ENCODE measurements at regions not wholly inside any gene's neighbourhood (a gene's known extent, or its start where the extent isn't known, plus 50 kb on each side); places are given as distances from the start of the nearest gene placed in this dataset.

GRCh38 chr1:14189381-14189780 lies 409.1 kb upstream of the KAZN start:
- Histone ChIP-seq H3K4me1 (ENCODE audit: insufficient read depth, low read length, poor library complexity, severe bottlenecking) (peaks cover 2% of the 10 kb centered on the region), H3K27ac (ENCODE audit: low read depth, low read length, poor library complexity, severe bottlenecking) (no peak overlapping the region), H3K27me3 (replicated peaks; ENCODE audit: insufficient read depth, low read depth, low read length, poor library complexity) (no peaks in the 10 kb centered on the region), H3K9me3 (ENCODE audit: low read depth, low read length, poor library complexity, severe bottlenecking) (no peaks in the 10 kb centered on the region), H3K36me3 (ENCODE audit: insufficient read depth, low read length, poor library complexity, severe bottlenecking) (no peaks in the 10 kb centered on the region), H3K4me3 (ENCODE audit: low read depth, low read length, poor library complexity, severe bottlenecking) (no peak overlapping the region)
- intact Hi-C loops (cut with micrococcal nuclease; ENCODE audit: unreplicated experiment), result no loop called here
- DNase-seq (ENCODE audit: low spot score), result no peak
- TF ChIP-seq EZH2 (IDR thresholded peaks at IDR 0.05; ENCODE audit: borderline replicate concordance, low read depth, low read length, poor library complexity, severe bottlenecking) (no peak), CTCF (conservative IDR thresholded peaks at IDR 0.05; ENCODE audit: low read depth, low read length) (no peak)
- ChIA-PET CTCF (no interaction called here), POLR2A (ENCODE audit: low non-redundant PET) (no interaction called here)
- no TSS peak for BruUV-seq (replicated peaks)

- Histone ChIP-seq H3K27me3 (replicated peaks; ENCODE audit: insufficient read depth, low read depth, low read length, poor library complexity) (no peaks in the 10 kb centered on the region), H3K4me3 (ENCODE audit: low read depth, low read length, poor library complexity, severe bottlenecking) (no peak overlapping the region), H3K9me3 (ENCODE audit: low read depth, low read length, poor library complexity, severe bottlenecking) (no peaks in the 10 kb centered on the region), H3K27ac (ENCODE audit: low read depth, low read length, poor library complexity, severe bottlenecking) (no peak overlapping the region), H3K4me1 (ENCODE audit: insufficient read depth, low read length, poor library complexity, severe bottlenecking) (no peaks in the 10 kb centered on the region), H3K36me3 (ENCODE audit: insufficient read depth, low read length, poor library complexity, severe bottlenecking) (no peaks in the 10 kb centered on the region)
- DNase-seq (ENCODE audit: low spot score), result no peak
- CTCF ChIA-PET, result no interaction called here
- POLR2A ChIA-PET (ENCODE audit: low non-redundant PET), result no interaction called here
- BruUV-seq (replicated peaks), result no TSS peak
- TF ChIP-seq CTCF (conservative IDR thresholded peaks at IDR 0.05; ENCODE audit: low read depth, low read length) (no peak), EZH2 (IDR thresholded peaks at IDR 0.05; ENCODE audit: borderline replicate concordance, low read depth, low read length, poor library complexity, severe bottlenecking) (no peak)
- intact Hi-C loops (cut with micrococcal nuclease; ENCODE audit: unreplicated experiment), result no loop called here
These were observed 408.0 kb upstream of the KAZN start for GRCh38 chr1:14190508-14190907.

DNA sequence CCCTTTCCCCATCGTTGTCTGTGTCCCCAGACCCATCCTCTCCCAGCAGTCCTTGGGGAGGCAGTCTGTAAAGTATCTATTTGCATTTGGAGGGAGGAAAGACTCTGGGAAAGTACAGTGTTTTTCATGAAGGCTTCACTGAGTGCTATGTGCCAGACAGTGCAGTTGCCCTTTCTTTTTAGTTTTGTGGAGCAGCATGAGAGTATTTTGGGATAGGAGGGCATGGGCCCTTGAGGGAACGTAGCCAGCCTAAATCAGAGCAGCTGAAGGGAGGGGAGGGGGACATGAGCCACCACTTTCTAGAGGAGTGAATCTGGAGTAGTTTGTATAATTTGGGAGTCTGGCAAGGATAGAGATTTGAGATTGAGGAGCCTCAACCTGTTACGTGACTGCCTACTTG lies 404.0 kb upstream of the KAZN start:
- no peak overlapping the region for H3K4me3 ChIP-seq (ENCODE audit: low read depth, low read length, poor library complexity, severe bottlenecking)
- intact Hi-C loops (cut with micrococcal nuclease; ENCODE audit: unreplicated experiment), result no loop called here
- ChIA-PET POLR2A (ENCODE audit: low non-redundant PET) (no interaction called here), CTCF (no interaction called here)
- BruUV-seq (replicated peaks), result no TSS peak
- H3K9me3 ChIP-seq (ENCODE audit: low read depth, low read length, poor library complexity, severe bottlenecking), result no peaks in the 10 kb centered on the region
- no peaks in the 10 kb centered on the region for H3K36me3 ChIP-seq (ENCODE audit: insufficient read depth, low read length, poor library complexity, severe bottlenecking)
- DNase-seq (ENCODE audit: low spot score), result no peak
- TF ChIP-seq EZH2 (IDR thresholded peaks at IDR 0.05; ENCODE audit: borderline replicate concordance, low read depth, low read length, poor library complexity, severe bottlenecking) (no peak), CTCF (conservative IDR thresholded peaks at IDR 0.05; ENCODE audit: low read depth, low read length) (no peak)
- H3K27ac ChIP-seq (ENCODE audit: low read depth, low read length, poor library complexity, severe bottlenecking), result no peak overlapping the region
- no peaks in the 10 kb centered on the region for H3K4me1 ChIP-seq (ENCODE audit: insufficient read depth, low read length, poor library complexity, severe bottlenecking)
- H3K27me3 ChIP-seq (replicated peaks; ENCODE audit: insufficient read depth, low read depth, low read length, poor library complexity), result no peaks in the 10 kb centered on the region

Measured in A673 (cell line).